Mesothelial cell of epicardium (in vitro differentiated cells): ENCODE measurements at regions not wholly inside any gene's neighbourhood (a gene's known extent, or its start where the extent isn't known, plus 50 kb on each side); places are given as distances from the start of the nearest gene placed in this dataset.

ENCODE experiments used
- DNase-seq, 2 experiments: peaks; one replicate each; pipeline ENCODE4 v3.0.0; 2021; ENCODE audit warnings: low spot score in 2 of 2; ENCODE audit not compliant: unreplicated experiment in 2 of 2
- H3K27ac Mint-ChIP-seq: 2 replicates; pipeline ENCODE4 v1.8.0; 2021; ENCODE audit warnings: mixed read lengths
- H3K27me3 Mint-ChIP-seq: 2 replicates; pipeline ENCODE4 v1.8.0; 2021; ENCODE audit warnings: low read depth, mixed read lengths
- H3K36me3 Mint-ChIP-seq: 2 replicates; pipeline ENCODE4 v1.8.0; 2021; ENCODE audit warnings: mixed read lengths
- H3K4me1 Mint-ChIP-seq: 2 replicates; pipeline ENCODE4 v1.8.0; 2021; ENCODE audit warnings: mixed read lengths
- H3K4me3 Mint-ChIP-seq: 2 replicates; pipeline ENCODE4 v1.8.0; 2021; ENCODE audit warnings: mild to moderate bottlenecking, moderate library complexity, mixed read lengths
- H3K9me3 Mint-ChIP-seq: 2 replicates; pipeline ENCODE4 v1.8.0; 2021; ENCODE audit warnings: mixed read lengths
- CTCF ChIP-seq: fragments of 200-600 bp; sonication (generic); IDR thresholded peaks from one replicate; pipeline ENCODE4 v1.5.0; 2021; ENCODE audit warnings: antibody characterized with exemption; ENCODE audit not compliant: unreplicated experiment

- Mint-ChIP-seq H3K27ac (no peak overlapping the region), H3K9me3 (no peaks in the 10 kb centered on the region)
These were observed 257.4 kb upstream of the UBASH3B start for GRCh38 chr11:122398167-122398566.

GRCh38 chr11:122395282-122395681 lies 260.2 kb upstream of the UBASH3B start:
- no peak for DNase-seq
- TF ChIP-seq CTCF: no peak
- no peaks in the 10 kb centered on the region for H3K4me1 Mint-ChIP-seq
- H3K36me3 Mint-ChIP-seq: no peaks in the 10 kb centered on the region
- no peak overlapping the region for H3K4me3 Mint-ChIP-seq
- H3K27ac Mint-ChIP-seq: no peak overlapping the region
- no peaks in the 10 kb centered on the region for H3K27me3 Mint-ChIP-seq
- H3K9me3 Mint-ChIP-seq: peaks cover 10% of the 10 kb centered on the region

More at GRCh38 chr11:122398167-122398566, 257.4 kb upstream of the UBASH3B start:
- no peaks in the 10 kb centered on the region for H3K36me3 Mint-ChIP-seq
- no peak for TF ChIP-seq CTCF
- DNase-seq: no peak
- no peak overlapping the region for H3K4me3 Mint-ChIP-seq
- H3K27me3 Mint-ChIP-seq: no peaks in the 10 kb centered on the region
- H3K4me1 Mint-ChIP-seq: no peaks in the 10 kb centered on the region

- Mint-ChIP-seq H3K27ac (no peak overlapping the region), H3K27me3 (no peaks in the 10 kb centered on the region), H3K36me3 (no peaks in the 10 kb centered on the region), H3K4me3 (no peak overlapping the region), H3K9me3 (peaks cover 10% of the 10 kb centered on the region), H3K4me1 (no peaks in the 10 kb centered on the region)
- no peak for TF ChIP-seq CTCF
- DNase-seq: no peak
These were observed 261.2 kb upstream of the UBASH3B start for GRCh38 chr11:122394313-122394712.

GRCh38 chr11:122393209-122393860 lies 262.2 kb upstream of the UBASH3B start:
- H3K36me3 Mint-ChIP-seq: no peaks in the 10 kb centered on the region
- no peaks in the 10 kb centered on the region for H3K27me3 Mint-ChIP-seq
- peaks cover 10% of the 10 kb centered on the region for H3K9me3 Mint-ChIP-seq
- no peak overlapping the region for H3K4me3 Mint-ChIP-seq
- TF ChIP-seq CTCF: no peak
- DNase-seq: no peak
- H3K27ac Mint-ChIP-seq: no peak overlapping the region
- H3K4me1 Mint-ChIP-seq: no peaks in the 10 kb centered on the region

- no peak for DNase-seq
- H3K36me3 Mint-ChIP-seq: no peaks in the 10 kb centered on the region
- H3K4me1 Mint-ChIP-seq: no peaks in the 10 kb centered on the region
- H3K4me3 Mint-ChIP-seq: no peak overlapping the region
- H3K27ac Mint-ChIP-seq: no peak overlapping the region
- TF ChIP-seq CTCF: no peak
- H3K27me3 Mint-ChIP-seq: no peaks in the 10 kb centered on the region
- peaks cover 10% of the 10 kb centered on the region for H3K9me3 Mint-ChIP-seq
These were observed 263.0 kb upstream of the UBASH3B start for GRCh38 chr11:122392508-122392907.

- H3K4me1 Mint-ChIP-seq: no peaks in the 10 kb centered on the region
- no peak for DNase-seq
- H3K36me3 Mint-ChIP-seq: no peaks in the 10 kb centered on the region
- no peak for TF ChIP-seq CTCF
- peaks cover 10% of the 10 kb centered on the region for H3K9me3 Mint-ChIP-seq
- no peak overlapping the region for H3K27ac Mint-ChIP-seq
- no peaks in the 10 kb centered on the region for H3K27me3 Mint-ChIP-seq
- no peak overlapping the region for H3K4me3 Mint-ChIP-seq
These were observed 264.5 kb upstream of the UBASH3B start for GRCh38 chr11:122391049-122391448.
